ENCODE measurements at regions not wholly inside any gene's neighbourhood (a gene's known extent, or its start where the extent isn't known, plus 50 kb on each side); places are given as distances from the start of the nearest gene placed in this dataset.
"Not testable (repeated sequence)": the region's sequence is repeated elsewhere in the genome, so short reads cannot be mapped to it uniquely, and the experiment has no call there.

DNA sequence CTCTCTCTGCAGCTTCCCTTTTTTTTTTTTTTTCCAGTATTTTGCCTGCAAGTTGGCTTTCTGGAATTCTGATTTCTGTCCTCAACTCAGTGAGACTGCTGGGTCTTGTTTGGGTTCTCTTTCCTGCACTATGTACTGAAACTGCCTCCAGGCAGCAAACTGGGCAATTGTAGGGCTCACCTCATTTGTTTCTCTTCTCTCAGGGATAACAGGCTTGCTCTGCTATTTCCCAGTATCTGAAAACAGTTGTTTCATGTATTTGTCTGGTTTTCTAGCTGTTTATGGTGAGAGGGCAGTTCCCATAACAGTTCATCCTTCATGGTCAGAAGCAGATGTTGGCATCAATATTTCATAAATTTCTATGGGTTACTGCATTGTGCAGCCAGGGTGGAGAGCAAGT, 206.0 kb downstream of the CYRIA start:
- DNase-seq (ENCODE audit: low spot score), result no peak

DNA sequence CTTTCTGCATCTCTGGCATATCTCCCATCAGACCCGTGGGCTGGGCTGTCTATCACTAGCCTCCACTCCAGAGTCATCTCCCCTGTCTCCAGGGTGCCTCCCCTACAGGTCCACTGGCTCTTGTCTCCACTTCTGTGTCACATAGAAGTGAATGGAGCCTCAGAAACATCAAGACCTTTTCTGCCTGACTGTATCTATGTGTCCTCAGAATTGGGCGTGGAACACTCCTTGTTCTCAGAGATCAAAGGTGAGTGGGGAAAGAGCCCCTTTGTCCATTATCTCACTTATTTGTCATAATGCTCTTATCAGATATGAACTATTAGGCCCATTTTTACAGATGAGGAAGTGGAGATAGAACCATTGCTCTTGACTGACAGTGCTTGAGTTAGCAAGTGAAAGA, 211.0 kb downstream of the CYRIA start:
- no peak for DNase-seq (ENCODE audit: low spot score)

DNA sequence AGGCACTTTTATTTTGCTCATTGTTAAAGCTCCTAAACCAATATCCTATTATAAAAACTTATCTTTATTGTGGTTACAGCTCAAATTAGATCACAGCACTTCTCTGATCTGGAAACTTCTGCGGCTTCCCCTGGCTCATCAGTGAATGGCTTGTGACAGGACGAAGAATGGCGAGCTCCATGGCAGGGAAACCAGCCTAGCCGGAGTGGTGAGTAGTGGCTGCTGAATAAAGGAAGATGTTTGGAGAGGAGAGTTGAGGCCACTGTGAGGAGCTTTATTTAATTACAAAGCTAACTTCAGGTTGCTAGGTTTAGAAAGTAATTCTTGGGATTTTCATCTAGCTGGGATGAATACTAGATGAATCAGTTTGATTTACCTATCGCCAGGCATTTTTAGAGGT, 213.5 kb downstream of the CYRIA start:
- no peak for DNase-seq (ENCODE audit: low spot score)

DNA sequence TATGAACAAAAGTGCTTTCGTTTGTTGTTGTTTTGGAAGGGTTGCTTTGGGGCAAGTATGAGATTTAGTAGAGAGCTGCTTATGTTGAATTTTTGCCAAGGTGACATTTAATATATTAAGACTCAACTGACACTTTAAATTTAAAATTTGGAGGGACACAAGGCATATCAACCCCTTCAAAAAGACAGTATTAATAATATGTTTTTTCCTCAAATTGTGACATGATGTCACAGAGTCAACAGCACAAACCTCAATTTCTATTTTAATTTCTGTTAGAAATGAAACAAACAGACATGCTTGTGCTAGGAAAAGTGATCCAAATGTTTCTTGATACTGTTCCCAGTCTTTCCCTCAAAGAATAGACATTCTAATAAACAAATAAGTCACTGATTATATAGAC, 218.9 kb downstream of the CYRIA start:
- no peak for DNase-seq (ENCODE audit: low spot score)

DNA sequence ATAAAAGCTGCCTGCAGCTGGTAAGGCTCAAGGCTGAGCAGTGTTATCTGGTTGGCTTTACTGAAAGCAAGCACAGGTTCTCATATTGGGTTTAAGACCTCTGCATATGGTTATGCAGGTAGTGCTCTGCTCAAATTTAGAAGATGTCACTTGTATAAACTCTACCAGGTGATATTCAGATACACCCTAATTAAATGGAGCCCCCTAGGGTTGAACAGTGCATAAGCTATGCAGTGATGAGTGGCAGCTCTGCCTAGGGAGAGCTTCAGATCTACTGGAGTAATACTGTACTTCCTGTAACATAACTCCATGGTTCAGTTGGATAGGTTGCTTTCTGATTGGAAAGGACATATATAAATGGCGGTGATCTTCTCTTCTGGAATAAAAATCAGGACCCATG, 222.7 kb downstream of the CYRIA start:
- DNase-seq (ENCODE audit: low spot score), result no peak

DNA sequence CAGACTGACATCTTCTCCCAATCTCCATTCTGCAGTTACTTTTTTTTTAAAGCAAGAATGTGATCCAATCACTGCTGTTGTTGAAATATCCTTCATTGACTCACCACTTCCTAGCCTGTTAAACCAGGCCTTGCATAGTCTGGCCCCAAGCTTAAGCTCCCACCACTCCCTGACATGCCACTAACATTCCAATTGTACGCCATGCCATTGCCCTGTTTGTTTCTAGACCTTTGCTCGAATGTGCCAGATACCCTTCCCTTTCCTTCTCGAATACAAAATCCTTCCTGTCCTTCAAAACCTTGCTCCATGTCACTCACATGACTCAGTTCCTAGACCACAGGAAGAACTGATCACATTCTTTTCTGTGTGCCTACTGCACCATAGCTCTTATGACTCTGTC, 224.2 kb downstream of the CYRIA start:
- DNase-seq (ENCODE audit: low spot score), result no peak

DNA sequence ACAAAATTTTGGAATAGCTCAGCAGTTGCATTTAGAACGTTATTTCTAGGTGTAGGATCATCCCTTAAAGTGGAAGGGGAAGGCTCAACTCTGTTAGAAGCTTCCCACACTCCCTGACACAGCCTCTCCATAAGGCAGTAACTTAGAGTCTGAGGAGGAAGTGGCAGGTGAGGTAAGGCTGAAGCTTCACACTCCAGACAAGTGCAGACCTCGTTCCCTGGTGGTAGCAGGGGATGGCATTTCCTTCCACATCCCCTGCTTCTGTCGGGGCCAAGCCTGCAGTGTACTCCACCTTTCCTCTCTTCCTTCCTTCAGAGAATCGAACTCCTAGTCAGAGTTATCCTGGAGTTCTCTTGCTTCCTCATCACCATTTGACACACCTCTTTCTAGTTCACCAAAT, 224.7 kb downstream of the CYRIA start:
- DNase-seq (ENCODE audit: low spot score), result no peak

DNA sequence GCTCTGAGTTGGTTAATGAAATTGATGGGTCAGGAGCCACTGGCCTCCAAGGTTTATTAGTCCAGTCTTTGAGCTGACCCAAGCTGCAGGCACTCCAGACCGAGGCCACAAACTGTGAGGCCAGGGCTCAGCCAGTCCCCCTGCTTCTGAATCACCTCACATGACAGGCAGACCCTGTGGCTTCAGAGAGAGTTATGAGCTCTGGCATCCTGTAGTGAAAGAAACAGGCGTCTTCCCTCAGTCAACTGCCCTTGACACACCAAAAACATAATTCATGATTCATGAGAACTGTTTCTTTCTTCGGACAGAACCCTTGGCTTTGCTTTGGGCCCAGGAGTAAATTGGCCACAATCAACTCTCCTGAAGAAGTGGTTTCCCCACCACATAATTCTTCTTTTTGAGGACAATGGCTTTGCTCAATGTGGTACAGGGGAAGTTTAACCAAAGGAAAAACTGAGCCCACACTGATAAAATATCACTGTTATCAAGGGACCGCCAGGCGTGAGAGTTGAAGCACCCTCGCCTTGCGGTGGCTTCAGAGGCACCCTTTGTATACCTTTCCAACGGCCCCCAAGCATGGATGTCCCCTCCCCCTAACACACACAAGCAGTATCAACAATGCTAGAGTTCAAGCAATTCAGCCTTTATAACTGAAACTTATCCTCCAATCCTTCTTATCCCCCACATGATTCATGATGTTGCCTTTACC, 226.9 kb downstream of the CYRIA start:
- no peak for DNase-seq (ENCODE audit: low spot score)

DNA sequence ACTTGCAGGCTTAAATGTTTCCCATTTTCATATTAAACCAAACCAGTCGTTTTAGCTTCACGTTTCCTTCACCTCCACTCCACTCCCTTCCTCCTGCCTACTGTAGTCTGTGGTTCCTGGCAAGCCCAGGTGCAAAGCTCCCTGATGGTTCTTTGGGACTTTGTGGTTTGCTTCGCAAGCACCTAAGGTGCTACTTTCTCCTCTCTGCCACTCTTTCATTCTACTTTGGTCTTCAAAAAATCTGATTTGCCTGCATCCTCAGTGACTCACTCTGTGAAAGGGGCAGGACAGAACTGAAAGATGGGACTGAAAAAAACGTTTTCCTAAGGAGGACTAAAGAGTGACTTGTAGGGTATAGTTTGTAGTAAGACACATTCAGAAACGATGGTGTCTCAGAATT, 228.4 kb downstream of the CYRIA start:
- no peak for DNase-seq (ENCODE audit: low spot score)

DNA sequence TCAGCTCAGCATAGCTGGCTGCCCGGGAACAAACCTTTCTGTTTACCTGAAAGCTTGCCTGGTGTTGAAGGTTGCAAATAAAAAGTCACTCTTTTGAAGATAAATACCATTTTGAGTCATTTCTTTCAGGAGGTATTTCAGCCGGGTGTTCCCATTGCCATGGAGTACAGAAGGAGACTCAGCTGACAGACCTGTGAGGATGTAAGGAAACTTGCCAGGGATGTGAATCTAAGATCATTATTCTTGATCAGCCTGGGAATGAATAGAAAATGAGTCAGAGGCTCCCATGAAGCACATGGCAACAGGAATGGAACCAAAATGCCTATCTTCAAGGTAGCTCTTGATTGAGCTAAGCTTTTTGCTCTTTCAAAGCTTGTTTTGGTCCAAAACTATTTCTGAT, 231.2 kb downstream of the CYRIA start:
- no peak for DNase-seq (ENCODE audit: low spot score)

DNA sequence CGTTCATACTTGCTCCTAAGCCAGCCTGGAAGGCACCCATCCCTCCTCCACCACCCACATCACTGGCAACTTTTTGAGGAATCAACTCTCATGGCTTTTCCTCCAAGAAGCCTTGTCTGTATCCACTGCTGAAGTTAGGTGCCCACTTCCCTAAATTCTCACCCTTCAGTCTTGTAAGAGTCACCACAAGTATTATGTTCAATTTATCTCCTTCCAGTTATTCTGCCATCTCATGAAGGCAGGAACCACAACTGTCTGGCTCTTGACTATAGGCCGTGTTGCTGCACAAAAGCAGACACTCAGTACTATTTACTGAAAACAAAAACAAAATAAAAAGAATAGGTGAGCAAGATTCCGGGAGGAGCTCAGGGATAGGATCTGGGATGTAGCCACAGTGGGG, 234.8 kb downstream of the CYRIA start:
- no peak for DNase-seq (ENCODE audit: low spot score)

DNA sequence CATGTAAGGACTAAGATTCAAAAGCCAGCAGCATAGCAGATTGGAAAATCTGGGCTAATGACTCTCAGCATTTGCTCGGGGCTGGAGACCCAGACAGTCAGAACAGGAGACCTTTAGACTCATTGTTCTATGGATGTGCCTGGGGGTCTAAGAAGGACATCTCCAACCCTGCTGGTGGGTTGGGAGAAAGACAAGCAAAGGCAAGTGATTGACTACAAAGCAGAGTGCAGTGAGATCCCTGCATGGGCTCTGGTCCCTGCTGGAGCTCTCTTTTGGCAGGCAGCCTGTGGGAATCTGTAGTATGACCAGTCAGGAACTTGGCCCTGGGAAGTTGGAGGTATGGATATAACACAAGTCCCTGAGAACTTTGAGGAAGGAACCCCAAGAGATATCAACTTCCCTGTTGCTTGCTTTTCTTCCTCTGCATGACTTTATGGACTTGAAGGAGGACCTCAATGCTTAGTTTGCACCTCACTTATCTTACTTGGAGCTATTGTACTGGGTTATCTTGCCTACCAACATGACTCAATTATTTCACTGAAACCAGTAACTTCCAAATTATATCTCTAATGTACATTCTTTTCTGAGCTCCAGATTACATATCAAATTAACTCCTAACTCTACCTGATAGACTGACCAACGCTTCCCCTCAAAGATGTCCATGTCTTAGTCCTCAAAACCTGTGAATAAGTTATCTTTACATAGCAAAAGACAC, 236.0 kb downstream of the CYRIA start:
- no peak for DNase-seq (ENCODE audit: low spot score)

DNA sequence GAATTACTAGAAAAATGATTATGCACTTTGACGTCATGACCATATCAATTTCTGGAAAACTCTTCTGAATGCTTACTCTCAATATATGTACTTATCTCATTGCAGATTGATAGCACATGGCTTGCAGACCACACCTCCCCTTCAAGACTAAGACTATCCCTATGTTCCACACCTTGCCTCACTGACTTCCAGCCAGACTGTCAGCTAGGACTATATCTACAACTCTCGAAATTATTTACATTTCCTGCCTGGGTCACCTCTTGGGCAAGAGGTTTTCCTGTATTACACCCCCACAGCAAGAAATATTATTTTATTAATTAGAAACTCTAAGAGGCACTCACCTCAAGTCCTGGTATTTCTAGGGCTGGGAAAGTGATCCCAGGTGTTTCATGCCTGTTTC, 236.6 kb downstream of the CYRIA start:
- no peak for DNase-seq (ENCODE audit: low spot score)

DNA sequence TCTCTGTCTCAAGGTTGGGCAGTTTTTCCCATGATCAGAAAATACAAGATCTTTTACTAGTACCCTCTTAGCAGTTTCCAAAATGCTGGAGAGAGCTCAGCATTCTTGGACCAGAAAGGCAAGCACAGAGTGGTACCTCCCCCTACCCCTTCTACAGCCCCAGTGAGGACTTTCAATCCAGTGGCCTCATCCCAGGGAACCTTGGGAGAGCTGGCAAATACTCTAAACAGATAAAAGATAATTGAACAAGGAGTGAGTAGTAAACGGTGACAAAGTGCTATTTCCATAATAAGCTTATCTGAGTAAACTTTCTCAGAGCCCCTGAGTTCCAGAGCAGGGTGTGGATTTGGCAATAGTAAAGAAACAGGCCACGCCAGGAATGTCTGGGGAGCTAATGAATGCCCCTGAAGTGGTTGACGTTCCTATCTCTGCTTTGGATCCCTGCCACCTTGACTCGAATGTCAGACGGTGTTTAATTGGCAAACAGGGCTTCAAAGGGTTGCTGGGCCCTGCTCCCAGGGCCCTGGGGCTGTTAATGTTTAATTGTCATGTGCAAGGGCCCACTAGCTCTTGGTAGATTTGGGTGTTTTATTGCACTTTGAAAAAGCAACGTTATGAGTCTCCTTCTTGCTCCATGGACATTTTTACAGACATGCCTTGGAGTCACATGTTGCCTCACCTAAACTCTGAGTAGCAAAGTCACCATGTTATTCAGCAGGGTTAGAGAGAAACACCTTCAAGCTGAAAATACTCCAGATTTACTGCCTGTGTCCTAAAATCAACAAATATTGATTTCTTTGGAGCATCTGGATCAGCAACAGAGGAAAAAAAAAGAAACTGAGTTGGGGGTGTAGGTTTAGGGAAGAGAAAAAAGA, 239.9 kb downstream of the CYRIA start:
- no peak for DNase-seq (ENCODE audit: low spot score)

DNA sequence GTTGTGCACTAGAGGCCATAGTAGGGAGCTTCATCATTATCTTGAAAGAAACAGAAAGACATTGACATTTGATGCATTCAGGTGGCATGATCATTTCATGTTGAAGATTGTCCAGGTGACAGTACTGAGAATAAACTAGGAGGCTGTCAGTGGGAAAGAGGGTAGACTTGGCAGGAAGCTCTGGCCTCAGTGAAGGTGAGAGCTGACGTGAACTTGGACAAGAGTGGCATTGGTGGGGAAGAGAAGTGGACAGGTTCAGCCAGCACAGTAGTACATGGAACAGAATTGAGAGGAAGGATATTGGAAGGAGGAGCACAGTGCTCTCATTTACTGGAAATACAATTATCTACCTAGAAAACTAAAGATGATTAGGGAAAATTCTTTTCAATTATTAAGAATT, 245.2 kb downstream of the CYRIA start:
- no peak for DNase-seq (ENCODE audit: low spot score)

DNA sequence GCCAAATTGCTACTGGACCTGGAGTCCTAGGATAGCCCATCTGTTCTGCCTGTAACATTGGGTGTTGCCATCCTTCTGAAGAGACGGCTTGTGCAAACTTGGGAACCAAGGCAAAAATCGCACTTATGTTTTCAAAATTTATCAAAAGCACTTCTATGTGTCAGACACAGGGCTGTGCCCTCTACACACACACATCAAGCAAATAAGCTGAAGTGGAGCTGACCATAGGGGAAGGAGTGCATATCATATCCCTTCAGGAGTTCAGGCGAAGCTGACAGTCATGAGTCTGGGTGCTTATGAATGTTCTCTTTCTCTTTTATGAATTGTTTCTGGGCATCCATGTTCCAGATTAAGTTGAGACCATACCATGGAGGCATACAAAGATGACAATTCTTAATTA, 247.9 kb downstream of the CYRIA start:
- DNase-seq (ENCODE audit: low spot score), result no peak

DNA sequence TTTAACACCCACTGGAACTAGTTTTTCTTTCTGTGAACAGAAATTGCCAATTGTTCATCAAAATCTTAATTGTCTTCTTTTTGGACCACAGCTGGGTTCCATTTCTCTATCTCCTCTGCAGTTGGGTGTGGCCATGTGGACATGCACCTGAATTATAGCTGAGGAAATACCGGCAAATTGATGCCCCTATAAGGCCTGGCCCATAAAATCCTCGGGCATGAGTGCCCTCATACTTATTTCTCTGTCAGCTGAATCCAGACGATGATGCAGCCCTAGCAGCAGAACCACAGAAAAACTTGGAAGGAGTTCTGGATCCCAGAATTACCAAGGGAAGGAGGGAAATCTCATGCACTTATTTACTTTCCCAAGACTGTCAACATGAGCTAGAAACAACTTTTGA, 249.0 kb downstream of the CYRIA start:
- DNase-seq (ENCODE audit: low spot score), result no peak

DNA sequence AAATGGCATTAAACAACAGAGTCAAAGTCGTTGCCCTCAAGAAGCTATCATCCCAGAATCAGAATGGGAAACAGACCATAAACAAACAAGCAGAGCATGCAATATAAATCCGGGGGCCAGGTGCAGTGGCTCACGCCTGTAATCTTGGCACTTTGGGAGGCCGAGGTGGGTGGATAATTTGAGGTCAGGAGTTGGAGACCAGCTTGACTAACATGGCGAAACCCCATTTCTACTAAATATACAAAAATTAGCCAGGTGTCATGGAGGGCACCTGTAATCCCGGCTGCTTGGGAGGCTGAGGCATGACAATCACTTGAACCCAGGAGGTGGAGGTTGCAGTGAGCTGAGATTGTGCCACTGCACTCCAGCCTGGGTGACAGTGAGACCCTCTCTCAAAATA, 249.8 kb downstream of the CYRIA start:
- not testable (repeated sequence) for DNase-seq (ENCODE audit: low spot score)

DNA sequence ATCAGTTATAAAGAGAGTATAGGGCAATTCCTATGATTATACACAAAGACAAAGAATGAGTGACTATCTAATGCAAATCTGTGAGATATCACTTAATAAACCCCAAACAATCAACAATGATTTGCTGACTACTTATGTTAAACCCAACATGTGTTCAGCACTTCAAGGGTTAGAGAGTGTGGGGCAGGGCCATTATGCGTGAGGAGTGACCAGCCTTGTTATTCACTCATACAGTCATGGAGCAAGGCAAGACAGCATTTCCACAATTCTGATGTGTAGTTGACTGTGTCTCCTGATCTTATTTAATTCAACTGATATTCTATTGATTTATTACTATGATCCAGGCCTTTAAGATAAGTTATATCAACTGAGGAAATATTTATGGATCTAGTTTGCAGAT, 251.7 kb downstream of the CYRIA start:
- DNase-seq (ENCODE audit: low spot score), result no peak

DNA sequence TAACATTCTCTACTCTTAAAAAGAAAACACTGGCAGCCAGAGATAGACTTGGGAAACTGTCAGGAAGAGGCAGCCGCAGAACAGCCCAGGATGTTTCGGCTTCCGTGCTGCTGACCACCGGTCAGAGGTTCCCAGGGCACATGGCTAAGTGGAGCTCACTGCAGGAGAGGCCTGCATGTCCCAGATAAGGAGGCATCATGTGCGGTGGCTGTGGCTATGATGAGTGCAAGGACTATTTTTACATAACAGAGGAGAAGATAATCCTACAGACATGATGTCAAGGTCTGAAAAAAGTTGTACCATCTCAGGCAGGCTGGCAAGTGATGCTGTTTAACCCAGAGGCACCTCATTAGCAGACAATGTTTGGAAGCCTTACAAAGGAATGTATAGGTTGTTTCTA, 252.3 kb downstream of the CYRIA start:
- DNase-seq (ENCODE audit: low spot score), result no peak

DNA sequence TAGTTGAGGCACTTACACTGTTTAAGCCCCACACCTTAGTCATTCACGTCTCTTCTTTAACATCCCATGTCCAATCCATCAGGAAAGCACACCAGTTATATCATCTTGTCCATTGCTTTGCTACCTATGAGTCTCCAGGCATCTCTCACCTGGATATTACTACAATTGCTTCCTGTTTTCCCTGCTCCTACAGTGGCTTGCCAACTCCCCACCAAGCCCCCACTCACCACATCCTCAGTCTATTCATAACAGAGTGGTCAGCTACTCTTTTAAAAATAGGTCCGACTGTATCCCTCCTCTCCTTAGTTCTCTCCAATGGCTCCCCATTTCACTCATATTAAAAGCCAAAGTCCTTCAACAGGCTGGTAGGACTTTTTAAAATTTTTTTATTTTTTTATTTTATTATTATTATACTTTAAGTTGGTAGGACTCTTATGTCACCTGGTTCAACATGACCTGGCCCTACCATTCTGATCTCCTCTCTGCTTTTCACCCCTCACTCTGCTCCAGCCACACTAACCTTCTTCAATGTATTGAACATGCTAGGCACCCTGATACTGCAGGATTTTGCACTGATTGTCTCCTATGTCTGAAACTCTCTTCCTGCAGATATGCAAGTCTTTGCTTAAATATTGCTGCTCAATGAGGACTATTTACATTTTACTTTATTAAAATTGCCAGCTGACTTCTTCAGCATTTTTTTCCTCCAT, 253.2 kb downstream of the CYRIA start:
- DNase-seq (ENCODE audit: low spot score), result no peak

DNA sequence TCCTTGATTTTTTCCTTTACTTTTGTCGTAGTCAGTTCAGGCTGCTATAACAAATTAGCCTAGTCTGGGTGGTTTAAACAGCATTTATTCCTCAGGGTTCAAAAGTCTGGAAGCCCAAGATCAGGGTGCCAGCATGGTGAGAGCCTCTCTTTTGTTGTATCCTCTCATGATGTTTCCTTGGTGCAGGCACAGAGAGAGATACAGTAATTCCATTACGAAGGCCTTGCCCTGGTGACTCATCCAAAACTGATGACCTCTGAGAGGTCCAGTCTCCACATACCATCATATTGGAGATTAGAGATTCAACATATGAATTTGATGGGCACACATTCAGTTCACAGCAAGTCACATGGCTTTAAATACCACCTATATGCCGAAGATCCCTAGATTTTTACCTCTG, 253.8 kb downstream of the CYRIA start:
- DNase-seq (ENCODE audit: low spot score), result no peak
